SK-N-SH treated with all-trans-retinoic acid at 6 μM for 48 hours (cell line): ENCODE measurements at regions not wholly inside any gene's neighbourhood (a gene's known extent, or its start where the extent isn't known, plus 50 kb on each side); places are given as distances from the start of the nearest gene placed in this dataset.

Source experiments
- ATAC-seq: fragments of 200-7000 bp; cut with Tn5 transposase; 3 replicates; pipeline ENCODE4 v1.9.1; 2020; ENCODE audit warnings: mild to moderate bottlenecking, moderate library complexity
- ARNTL ChIP-seq: fragments of 450-650 bp; formaldehyde crosslinking; IDR thresholded peaks from 2 replicates; pipeline ENCODE4 v1.5.0; 2020; ENCODE audit warnings: low read depth, mild to moderate bottlenecking, moderate library complexity, borderline replicate concordance
- BACH2 ChIP-seq: fragments of 250-450 bp; sonication (Bioruptor Pico); IDR thresholded peaks from 2 replicates; pipeline ENCODE4 v1.9.0; 2021; ENCODE audit warnings: mild to moderate bottlenecking, borderline replicate concordance
- CSDC2 ChIP-seq: fragments of 250-450 bp; sonication (Bioruptor Pico); IDR thresholded peaks from 2 replicates; pipeline ENCODE4 v1.5.0; 2020; ENCODE audit warnings: mild to moderate bottlenecking, moderate library complexity
- ESRRG ChIP-seq: fragments of 250-450 bp; sonication (Bioruptor Pico); IDR thresholded peaks from 2 replicates; pipeline ENCODE4 v1.6.1; 2021; ENCODE audit warnings: mild to moderate bottlenecking
- GLIS3 ChIP-seq: fragments of 250-450 bp; sonication (Bioruptor Pico); IDR thresholded peaks from 2 replicates; pipeline ENCODE4 v1.5.0; 2020; ENCODE audit warnings: mild to moderate bottlenecking, moderate library complexity
- OSR1 ChIP-seq: fragments of 250-450 bp; sonication (Bioruptor Pico); IDR thresholded peaks from 2 replicates; pipeline ENCODE4 v1.8.0; 2022; ENCODE audit warnings: moderate library complexity, mild to moderate bottlenecking, inconsistent platforms
- PPARA ChIP-seq: fragments of 250-450 bp; sonication (Bioruptor Pico); IDR thresholded peaks from 2 replicates; pipeline ENCODE4 v1.5.0; 2020; ENCODE audit warnings: mild to moderate bottlenecking, borderline replicate concordance
- RARB ChIP-seq: fragments of 250-450 bp; sonication (Bioruptor Pico); IDR thresholded peaks from 2 replicates; pipeline ENCODE4 v1.8.0; 2021; ENCODE audit warnings: mild to moderate bottlenecking, moderate library complexity
- SNAI2 ChIP-seq: fragments of 250-450 bp; sonication (Bioruptor Pico); IDR thresholded peaks from 2 replicates; pipeline ENCODE4 v1.5.0; 2020; ENCODE audit warnings: mild to moderate bottlenecking, moderate library complexity
- TCF4 ChIP-seq: fragments of 250-450 bp; sonication (Bioruptor Pico); IDR thresholded peaks from 2 replicates; pipeline ENCODE4 v1.8.0; 2021; ENCODE audit warnings: mild to moderate bottlenecking, moderate library complexity, borderline replicate concordance
- TOX ChIP-seq: fragments of 250-450 bp; sonication (Bioruptor Pico); IDR thresholded peaks from 2 replicates; pipeline ENCODE4 v1.8.0; 2021; ENCODE audit warnings: mild to moderate bottlenecking, moderate library complexity, borderline replicate concordance
- ZC3H10 ChIP-seq: fragments of 250-450 bp; sonication (Bioruptor Pico); IDR thresholded peaks from 2 replicates; pipeline ENCODE4 v1.5.1; 2021; ENCODE audit warnings: mild to moderate bottlenecking, moderate library complexity
- ZFP30 ChIP-seq: fragments of 450-650 bp; formaldehyde crosslinking; IDR thresholded peaks from 2 replicates; pipeline ENCODE4 v1.5.0; 2022; ENCODE audit warnings: mild to moderate bottlenecking, moderate library complexity
- ZNF565 ChIP-seq: fragments of 450-650 bp; formaldehyde crosslinking; conservative IDR thresholded peaks from 2 replicates; pipeline ENCODE4 v1.5.0; 2020; ENCODE audit warnings: low read depth, mild to moderate bottlenecking, moderate library complexity
- ZNF70 ChIP-seq: fragments of 450-650 bp; formaldehyde crosslinking; IDR thresholded peaks from 2 replicates; pipeline ENCODE4 v1.5.0; 2020; ENCODE audit warnings: mild to moderate bottlenecking, moderate library complexity
- ZNF8 ChIP-seq: fragments of 450-650 bp; formaldehyde crosslinking; IDR thresholded peaks from 2 replicates; pipeline ENCODE4 v1.5.0; 2020; ENCODE audit warnings: mild to moderate bottlenecking, moderate library complexity
- TF ChIP-seq, protein P1 (sequence below): fragments of 250-450 bp; sonication (Bioruptor Pico); IDR thresholded peaks from 2 replicates; pipeline ENCODE4 v1.5.0; 2020; ENCODE audit warnings: mild to moderate bottlenecking, moderate library complexity
- TF ChIP-seq, protein P2 (sequence below): fragments of 250-450 bp; sonication (Bioruptor Pico); IDR thresholded peaks from 2 replicates; pipeline ENCODE4 v1.5.1; 2020; ENCODE audit warnings: low read depth, mild to moderate bottlenecking, moderate library complexity
- TF ChIP-seq, protein P3 (sequence below): fragments of 250-450 bp; sonication (Bioruptor Pico); IDR thresholded peaks from 2 replicates; pipeline ENCODE4 v1.8.0; 2020; ENCODE audit warnings: mild to moderate bottlenecking, moderate library complexity, borderline replicate concordance
- TF ChIP-seq, protein P4 (sequence below): fragments of 250-450 bp; sonication (Bioruptor Pico); IDR thresholded peaks from 2 replicates; pipeline ENCODE4 v1.5.1; 2021; ENCODE audit warnings: mild to moderate bottlenecking, moderate library complexity

DNA sequence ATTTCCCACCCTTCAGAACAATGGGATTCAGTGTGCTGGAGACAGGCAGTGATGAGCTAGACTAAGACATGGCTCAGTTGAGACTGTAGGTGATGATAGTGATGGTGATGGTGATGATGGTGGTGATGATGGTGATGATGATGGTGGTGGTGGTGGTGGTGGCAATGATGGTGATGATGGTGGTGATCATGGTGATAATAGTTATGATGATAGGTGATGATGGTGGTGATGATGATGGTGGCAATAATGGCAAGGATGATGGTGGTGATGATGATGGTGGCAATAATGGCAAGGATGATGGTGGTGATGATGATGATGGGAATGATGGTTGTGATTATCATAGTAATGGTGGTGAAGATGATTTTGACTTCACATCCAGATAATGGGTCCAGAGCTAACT lies 176.7 kb downstream of the NXNL2 start:
- TF ChIP-seq GLIS3 (CRISPR knock-in tag) (no peak), BACH2 (no peak), RARB (CRISPR knock-in tag) (no peak), ARNTL (no peak), ZNF70 (CRISPR knock-in tag) (no peak), ZFP30 (CRISPR knock-in tag) (no peak), ZC3H10 (CRISPR knock-in tag) (no peak), ESRRG (CRISPR knock-in tag) (no peak), CSDC2 (CRISPR knock-in tag) (no peak), PPARA (no peak), TCF4 (CRISPR knock-in tag) (no peak), ZNF565 (CRISPR knock-in tag) (no peak), ZNF8 (CRISPR knock-in tag) (no peak)
- TF ChIP-seq, protein P1, sequence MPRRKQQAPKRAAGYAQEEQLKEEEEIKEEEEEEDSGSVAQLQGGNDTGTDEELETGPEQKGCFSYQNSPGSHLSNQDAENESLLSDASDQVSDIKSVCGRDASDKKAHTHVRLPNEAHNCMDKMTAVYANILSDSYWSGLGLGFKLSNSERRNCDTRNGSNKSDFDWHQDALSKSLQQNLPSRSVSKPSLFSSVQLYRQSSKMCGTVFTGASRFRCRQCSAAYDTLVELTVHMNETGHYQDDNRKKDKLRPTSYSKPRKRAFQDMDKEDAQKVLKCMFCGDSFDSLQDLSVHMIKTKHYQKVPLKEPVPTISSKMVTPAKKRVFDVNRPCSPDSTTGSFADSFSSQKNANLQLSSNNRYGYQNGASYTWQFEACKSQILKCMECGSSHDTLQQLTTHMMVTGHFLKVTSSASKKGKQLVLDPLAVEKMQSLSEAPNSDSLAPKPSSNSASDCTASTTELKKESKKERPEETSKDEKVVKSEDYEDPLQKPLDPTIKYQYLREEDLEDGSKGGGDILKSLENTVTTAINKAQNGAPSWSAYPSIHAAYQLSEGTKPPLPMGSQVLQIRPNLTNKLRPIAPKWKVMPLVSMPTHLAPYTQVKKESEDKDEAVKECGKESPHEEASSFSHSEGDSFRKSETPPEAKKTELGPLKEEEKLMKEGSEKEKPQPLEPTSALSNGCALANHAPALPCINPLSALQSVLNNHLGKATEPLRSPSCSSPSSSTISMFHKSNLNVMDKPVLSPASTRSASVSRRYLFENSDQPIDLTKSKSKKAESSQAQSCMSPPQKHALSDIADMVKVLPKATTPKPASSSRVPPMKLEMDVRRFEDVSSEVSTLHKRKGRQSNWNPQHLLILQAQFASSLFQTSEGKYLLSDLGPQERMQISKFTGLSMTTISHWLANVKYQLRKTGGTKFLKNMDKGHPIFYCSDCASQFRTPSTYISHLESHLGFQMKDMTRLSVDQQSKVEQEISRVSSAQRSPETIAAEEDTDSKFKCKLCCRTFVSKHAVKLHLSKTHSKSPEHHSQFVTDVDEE = no peak
- TF ChIP-seq, protein P2, sequence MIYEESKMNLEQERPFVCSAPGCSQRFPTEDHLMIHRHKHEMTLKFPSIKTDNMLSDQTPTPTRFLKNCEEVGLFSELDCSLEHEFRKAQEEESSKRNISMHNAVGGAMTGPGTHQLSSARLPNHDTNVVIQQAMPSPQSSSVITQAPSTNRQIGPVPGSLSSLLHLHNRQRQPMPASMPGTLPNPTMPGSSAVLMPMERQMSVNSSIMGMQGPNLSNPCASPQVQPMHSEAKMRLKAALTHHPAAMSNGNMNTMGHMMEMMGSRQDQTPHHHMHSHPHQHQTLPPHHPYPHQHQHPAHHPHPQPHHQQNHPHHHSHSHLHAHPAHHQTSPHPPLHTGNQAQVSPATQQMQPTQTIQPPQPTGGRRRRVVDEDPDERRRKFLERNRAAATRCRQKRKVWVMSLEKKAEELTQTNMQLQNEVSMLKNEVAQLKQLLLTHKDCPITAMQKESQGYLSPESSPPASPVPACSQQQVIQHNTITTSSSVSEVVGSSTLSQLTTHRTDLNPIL (CRISPR knock-in tag) = no peak
- TF ChIP-seq, protein P3, sequence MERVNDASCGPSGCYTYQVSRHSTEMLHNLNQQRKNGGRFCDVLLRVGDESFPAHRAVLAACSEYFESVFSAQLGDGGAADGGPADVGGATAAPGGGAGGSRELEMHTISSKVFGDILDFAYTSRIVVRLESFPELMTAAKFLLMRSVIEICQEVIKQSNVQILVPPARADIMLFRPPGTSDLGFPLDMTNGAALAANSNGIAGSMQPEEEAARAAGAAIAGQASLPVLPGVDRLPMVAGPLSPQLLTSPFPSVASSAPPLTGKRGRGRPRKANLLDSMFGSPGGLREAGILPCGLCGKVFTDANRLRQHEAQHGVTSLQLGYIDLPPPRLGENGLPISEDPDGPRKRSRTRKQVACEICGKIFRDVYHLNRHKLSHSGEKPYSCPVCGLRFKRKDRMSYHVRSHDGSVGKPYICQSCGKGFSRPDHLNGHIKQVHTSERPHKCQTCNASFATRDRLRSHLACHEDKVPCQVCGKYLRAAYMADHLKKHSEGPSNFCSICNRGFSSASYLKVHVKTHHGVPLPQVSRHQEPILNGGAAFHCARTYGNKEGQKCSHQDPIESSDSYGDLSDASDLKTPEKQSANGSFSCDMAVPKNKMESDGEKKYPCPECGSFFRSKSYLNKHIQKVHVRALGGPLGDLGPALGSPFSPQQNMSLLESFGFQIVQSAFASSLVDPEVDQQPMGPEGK = no peak
- TF ChIP-seq, protein P4, sequence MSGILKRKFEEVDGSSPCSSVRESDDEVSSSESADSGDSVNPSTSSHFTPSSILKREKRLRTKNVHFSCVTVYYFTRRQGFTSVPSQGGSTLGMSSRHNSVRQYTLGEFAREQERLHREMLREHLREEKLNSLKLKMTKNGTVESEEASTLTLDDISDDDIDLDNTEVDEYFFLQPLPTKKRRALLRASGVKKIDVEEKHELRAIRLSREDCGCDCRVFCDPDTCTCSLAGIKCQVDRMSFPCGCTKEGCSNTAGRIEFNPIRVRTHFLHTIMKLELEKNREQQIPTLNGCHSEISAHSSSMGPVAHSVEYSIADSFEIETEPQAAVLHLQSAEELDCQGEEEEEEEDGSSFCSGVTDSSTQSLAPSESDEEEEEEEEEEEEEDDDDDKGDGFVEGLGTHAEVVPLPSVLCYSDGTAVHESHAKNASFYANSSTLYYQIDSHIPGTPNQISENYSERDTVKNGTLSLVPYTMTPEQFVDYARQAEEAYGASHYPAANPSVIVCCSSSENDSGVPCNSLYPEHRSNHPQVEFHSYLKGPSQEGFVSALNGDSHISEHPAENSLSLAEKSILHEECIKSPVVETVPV (CRISPR knock-in tag) = no peak
- ATAC-seq = no peak

DNA sequence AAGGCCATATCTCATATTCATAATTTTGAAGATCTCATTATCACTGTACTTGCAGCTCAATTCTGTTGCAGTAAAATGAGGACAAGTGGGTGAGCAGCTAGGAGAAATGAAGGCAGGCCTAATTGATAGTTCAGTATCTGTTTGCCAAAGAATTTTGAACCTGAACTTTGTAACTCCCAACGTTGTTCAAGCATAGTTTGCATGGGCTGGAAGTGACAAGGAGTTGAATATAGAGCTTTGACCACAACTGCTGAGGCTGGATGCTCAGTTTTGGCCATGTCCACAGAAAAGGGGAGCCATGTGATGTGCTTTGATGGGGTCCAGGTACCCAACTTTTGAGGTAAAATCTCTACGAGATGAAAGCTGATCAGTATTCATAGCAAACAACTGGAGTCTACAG lies 177.5 kb downstream of the NXNL2 start:
- TF ChIP-seq ARNTL (no peak), ESRRG (CRISPR knock-in tag) (no peak), SNAI2 (CRISPR knock-in tag) (no peak), PPARA (no peak), ZNF565 (CRISPR knock-in tag) (no peak)
- TF ChIP-seq, protein P3 = no peak
- no peak for ATAC-seq

DNA sequence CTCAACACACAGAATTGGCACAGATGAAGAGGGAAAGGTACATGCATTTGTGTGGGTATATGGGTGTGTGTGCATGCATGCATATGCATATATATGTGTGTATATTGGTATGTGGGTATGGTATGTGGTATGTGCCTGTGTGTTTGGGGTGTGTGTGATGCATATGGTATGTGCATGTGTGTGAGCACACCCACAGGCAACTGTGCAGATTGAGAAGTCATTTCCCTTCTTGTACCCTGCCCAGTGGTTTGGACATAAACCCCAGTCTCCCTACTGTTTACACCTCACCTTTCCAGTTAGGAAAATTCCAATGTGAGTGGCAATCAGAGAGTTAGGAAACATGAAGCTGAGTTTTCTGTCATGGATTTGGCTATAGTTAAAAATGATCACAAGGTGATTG lies 178.0 kb downstream of the NXNL2 start:
- no peak for ATAC-seq

More for the DNA sequence above, 178.0 kb downstream of the NXNL2 start:
- TF ChIP-seq ZNF8 (CRISPR knock-in tag) (no peak), RARB (CRISPR knock-in tag) (no peak), OSR1 (no peak), ESRRG (CRISPR knock-in tag) (no peak), GLIS3 (CRISPR knock-in tag) (no peak), ZFP30 (CRISPR knock-in tag) (no peak), ZNF70 (CRISPR knock-in tag) (no peak), TCF4 (CRISPR knock-in tag) (no peak), ZC3H10 (CRISPR knock-in tag) (no peak), TOX (no peak), SNAI2 (CRISPR knock-in tag) (no peak), BACH2 (no peak), ARNTL (no peak)
- TF ChIP-seq, protein P3 = no peak
- TF ChIP-seq, protein P4 (CRISPR knock-in tag) = no peak
- TF ChIP-seq, protein P2 (CRISPR knock-in tag) = no peak
